CD4-positive, CD25-positive, alpha-beta regulatory T cell (primary cell): ENCODE measurements at regions not wholly inside any gene's neighbourhood (a gene's known extent, or its start where the extent isn't known, plus 50 kb on each side); places are given as distances from the start of the nearest gene placed in this dataset.
"Not testable (repeated sequence)": the region's sequence is repeated elsewhere in the genome, so short reads cannot be mapped to it uniquely, and the experiment has no call there.

Experiments used
- ATAC-seq, 2 donors: fragments of 150-1000 bp; cut with Tn5 transposase; one replicate each; pipeline ENCODE4 v1.10.0; 2021; ENCODE audit warnings: low read depth in 2 of 2, moderate number of reproducible peaks in 2 of 2, moderate library complexity in 1 of 2
- DNase-seq, 3 donors: peaks; one replicate each; pipeline versions ENCODE4 v3.0.0 to v3.0.0-alpha.2; 2012 to 2022; ENCODE audit warnings: mixed read lengths in 1 of 3
- H3K27ac ChIP-seq: one replicate; pipeline ENCODE4 v1.7.0; 2013; ENCODE audit warnings: mild to moderate bottlenecking, low read length; ENCODE audit not compliant: insufficient read depth, poor library complexity, severe bottlenecking
- H3K27me3 ChIP-seq: one replicate; pipeline ENCODE4 v1.7.0; 2013; ENCODE audit warnings: low read length; ENCODE audit not compliant: control insufficient read depth, insufficient read depth
- H3K36me3 ChIP-seq: one replicate; pipeline ENCODE4 v1.7.0; 2013; ENCODE audit warnings: mild to moderate bottlenecking, low read length, moderate library complexity; ENCODE audit not compliant: control insufficient read depth, insufficient read depth
- H3K4me1 ChIP-seq: 2 replicates; pipeline ENCODE4 v1.7.0; 2013; ENCODE audit warnings: mild to moderate bottlenecking, low read length; ENCODE audit not compliant: insufficient read depth, control insufficient read depth, poor library complexity, severe bottlenecking
- H3K4me3 ChIP-seq: one replicate; pipeline ENCODE4 v1.7.0; 2013; ENCODE audit warnings: low read depth, mild to moderate bottlenecking, low read length, moderate library complexity
- H3K9me3 ChIP-seq, 2 experiments: 1 replicate in 1 of 2; 2 replicates in 1 of 2; pipeline ENCODE4 v1.7.0; 2013; ENCODE audit warnings: low read length in 2 of 2, mild to moderate bottlenecking in 1 of 2, moderate library complexity in 1 of 2; ENCODE audit not compliant: control insufficient read depth in 2 of 2
- H3K27ac Mint-ChIP-seq, 3 donors: one replicate each; pipeline ENCODE4 v1.8.0; 2020 to 2022; ENCODE audit warnings: mild to moderate bottlenecking in 3 of 3, mixed read lengths in 3 of 3, moderate library complexity in 2 of 3
- H3K27me3 Mint-ChIP-seq: one replicate; pipeline ENCODE4 v1.8.0; 2022; ENCODE audit warnings: mild to moderate bottlenecking, mixed read lengths
- H3K36me3 Mint-ChIP-seq: one replicate; pipeline ENCODE4 v1.8.0; 2020; ENCODE audit warnings: mixed read lengths
- H3K4me1 Mint-ChIP-seq, 4 donors: one replicate each; pipeline ENCODE4 v1.8.0; 2020 to 2022; ENCODE audit warnings: mixed read lengths in 4 of 4, mild to moderate bottlenecking in 1 of 4
- H3K4me3 Mint-ChIP-seq, 4 donors: one replicate each; pipeline ENCODE4 v1.8.0; 2020 to 2022; ENCODE audit warnings: mild to moderate bottlenecking in 4 of 4, mixed read lengths in 4 of 4, moderate library complexity in 3 of 4
- H3K9me3 Mint-ChIP-seq, 7 donors: one replicate each; pipeline ENCODE4 v1.8.0; 2020 to 2022; ENCODE audit warnings: mixed read lengths in 7 of 7, mild to moderate bottlenecking in 3 of 7, moderate library complexity in 2 of 7

GRCh38 chr5:30428866-30429407 lies 764.5 kb upstream of the CDH6 start:
- not testable (repeated sequence) for H3K4me1 ChIP-seq, H3K36me3 Mint-ChIP-seq, DNase-seq, H3K36me3 ChIP-seq, H3K27me3 ChIP-seq, H3K27ac ChIP-seq, H3K4me1 Mint-ChIP-seq, ATAC-seq, H3K4me3 Mint-ChIP-seq, H3K9me3 ChIP-seq, H3K4me3 ChIP-seq, H3K27ac Mint-ChIP-seq, H3K27me3 Mint-ChIP-seq
- peaks cover 1 to 11% (median 4%) of the 10 kb centered on the region in 7 donors for H3K9me3 Mint-ChIP-seq

- Histone ChIP-seq H3K4me3 (no peak overlapping the region), H3K27me3 (no peaks in the 10 kb centered on the region), H3K27ac (no peak overlapping the region), H3K36me3 (no peaks in the 10 kb centered on the region), H3K9me3 (no peaks in the 10 kb centered on the region), H3K4me1 (no peaks in the 10 kb centered on the region)
- H3K9me3 Mint-ChIP-seq: peaks cover 2 to 17% (median 7%) of the 10 kb centered on the region in 7 donors
- no peak overlapping the region for H3K4me3 Mint-ChIP-seq
- H3K27ac Mint-ChIP-seq: no peak overlapping the region
- H3K36me3 Mint-ChIP-seq: no peaks in the 10 kb centered on the region
- no peaks in the 10 kb centered on the region for H3K4me1 Mint-ChIP-seq
- no peak for ATAC-seq
- no peak for DNase-seq
- no peaks in the 10 kb centered on the region for H3K27me3 Mint-ChIP-seq
Observed at GRCh38 chr5:30414078-30414477, 779.4 kb upstream of the CDH6 start.

- Mint-ChIP-seq H3K27ac (no peak overlapping the region), H3K36me3 (no peaks in the 10 kb centered on the region), H3K4me3 (no peak overlapping the region), H3K27me3 (no peaks in the 10 kb centered on the region), H3K4me1 (no peaks in the 10 kb centered on the region), H3K9me3 (peaks cover 2 to 21% (median 9%) of the 10 kb centered on the region in 7 donors)
- no peaks in the 10 kb centered on the region for H3K27me3 ChIP-seq
- no peaks in the 10 kb centered on the region for H3K9me3 ChIP-seq
- H3K4me1 ChIP-seq: no peaks in the 10 kb centered on the region
- no peak overlapping the region for H3K4me3 ChIP-seq
- no peak for ATAC-seq
- no peak overlapping the region for H3K27ac ChIP-seq
- no peaks in the 10 kb centered on the region for H3K36me3 ChIP-seq
- DNase-seq: no peak
Observed at GRCh38 chr5:30413540-30413939, 779.9 kb upstream of the CDH6 start.

GRCh38 chr5:30405821-30406220 lies 787.7 kb upstream of the CDH6 start:
- H3K4me1 ChIP-seq: no peaks in the 10 kb centered on the region
- no peaks in the 10 kb centered on the region for H3K4me1 Mint-ChIP-seq
- no peaks in the 10 kb centered on the region for H3K27me3 Mint-ChIP-seq
- no peaks in the 10 kb centered on the region for H3K36me3 Mint-ChIP-seq
- no peaks in the 10 kb centered on the region for H3K27me3 ChIP-seq
- H3K9me3 ChIP-seq: peaks cover 3 to 4% of the 10 kb centered on the region in 2 experiments
- H3K27ac ChIP-seq: no peak overlapping the region
- ATAC-seq (no peak), DNase-seq (no peak)
- peaks cover 0 to 25% (median 7%) of the 10 kb centered on the region in 7 donors for H3K9me3 Mint-ChIP-seq
- no peak overlapping the region for H3K4me3 ChIP-seq
- no peaks in the 10 kb centered on the region for H3K36me3 ChIP-seq
- no peak overlapping the region for H3K27ac Mint-ChIP-seq
- no peak overlapping the region for H3K4me3 Mint-ChIP-seq

GRCh38 chr5:30401479-30402058 lies 791.9 kb upstream of the CDH6 start:
- H3K27me3 Mint-ChIP-seq: no peaks in the 10 kb centered on the region
- Histone ChIP-seq H3K9me3 (peaks cover 4 to 8% of the 10 kb centered on the region in 2 experiments), H3K4me3 (no peak overlapping the region), H3K27me3 (no peaks in the 10 kb centered on the region), H3K36me3 (no peaks in the 10 kb centered on the region), H3K4me1 (no peaks in the 10 kb centered on the region), H3K27ac (no peak overlapping the region)
- DNase-seq: no peak
- H3K9me3 Mint-ChIP-seq: peaks cover 0 to 23% (median 8%) of the 10 kb centered on the region in 7 donors
- no peak for ATAC-seq
- H3K4me1 Mint-ChIP-seq: no peaks in the 10 kb centered on the region
- no peaks in the 10 kb centered on the region for H3K36me3 Mint-ChIP-seq
- no peak overlapping the region for H3K27ac Mint-ChIP-seq
- no peak overlapping the region for H3K4me3 Mint-ChIP-seq

GRCh38 chr5:30398423-30398822 lies 795.1 kb upstream of the CDH6 start:
- Mint-ChIP-seq H3K4me3 (no peak overlapping the region), H3K27ac (no peak overlapping the region), H3K9me3 (peaks cover 0 to 29% (median 12%) of the 10 kb centered on the region in 7 donors), H3K27me3 (no peaks in the 10 kb centered on the region), H3K4me1 (no peaks in the 10 kb centered on the region), H3K36me3 (no peaks in the 10 kb centered on the region)
- no peak overlapping the region for H3K4me3 ChIP-seq
- no peaks in the 10 kb centered on the region for H3K4me1 ChIP-seq
- no peak overlapping the region for H3K27ac ChIP-seq
- no peak for DNase-seq
- no peak for ATAC-seq
- no peaks in the 10 kb centered on the region for H3K36me3 ChIP-seq
- no peaks in the 10 kb centered on the region for H3K27me3 ChIP-seq
- H3K9me3 ChIP-seq: peaks cover 0 to 5% of the 10 kb centered on the region in 2 experiments

GRCh38 chr5:30392897-30393296 lies 800.6 kb upstream of the CDH6 start:
- H3K27ac ChIP-seq: no peak overlapping the region
- no peak overlapping the region for H3K4me3 Mint-ChIP-seq

GRCh38 chr5:30390095-30390494 lies 803.4 kb upstream of the CDH6 start:
- Histone ChIP-seq H3K27ac (no peak overlapping the region), H3K9me3 (no peaks in the 10 kb centered on the region), H3K36me3 (no peaks in the 10 kb centered on the region), H3K4me3 (no peak overlapping the region), H3K4me1 (no peaks in the 10 kb centered on the region), H3K27me3 (no peaks in the 10 kb centered on the region)
- peaks cover 4 to 34% (median 9%) of the 10 kb centered on the region in 7 donors for H3K9me3 Mint-ChIP-seq
- H3K4me1 Mint-ChIP-seq: no peaks in the 10 kb centered on the region
- ATAC-seq (no peak), DNase-seq (no peak)
- no peaks in the 10 kb centered on the region for H3K36me3 Mint-ChIP-seq
- no peak overlapping the region for H3K27ac Mint-ChIP-seq
- H3K27me3 Mint-ChIP-seq: no peaks in the 10 kb centered on the region
- H3K4me3 Mint-ChIP-seq: no peak overlapping the region

More at GRCh38 chr5:30392897-30393296, 800.6 kb upstream of the CDH6 start:
- Histone ChIP-seq H3K9me3 (peaks cover 0 to 5% of the 10 kb centered on the region in 2 experiments), H3K36me3 (no peaks in the 10 kb centered on the region), H3K27me3 (no peaks in the 10 kb centered on the region), H3K4me1 (no peaks in the 10 kb centered on the region), H3K4me3 (no peak overlapping the region)
- DNase-seq (no peak), ATAC-seq (no peak)
- H3K27ac Mint-ChIP-seq: no peak overlapping the region
- H3K9me3 Mint-ChIP-seq: peaks cover 4 to 38% (median 14%) of the 10 kb centered on the region in 7 donors
- H3K4me1 Mint-ChIP-seq: no peaks in the 10 kb centered on the region
- H3K36me3 Mint-ChIP-seq: no peaks in the 10 kb centered on the region
- H3K27me3 Mint-ChIP-seq: no peaks in the 10 kb centered on the region
